ENCODE measurements at regions not wholly inside any gene's neighbourhood (a gene's known extent, or its start where the extent isn't known, plus 50 kb on each side); places are given as distances from the start of the nearest gene placed in this dataset.
"Not testable (repeated sequence)": the region's sequence is repeated elsewhere in the genome, so short reads cannot be mapped to it uniquely, and the experiment has no call there.

DNA sequence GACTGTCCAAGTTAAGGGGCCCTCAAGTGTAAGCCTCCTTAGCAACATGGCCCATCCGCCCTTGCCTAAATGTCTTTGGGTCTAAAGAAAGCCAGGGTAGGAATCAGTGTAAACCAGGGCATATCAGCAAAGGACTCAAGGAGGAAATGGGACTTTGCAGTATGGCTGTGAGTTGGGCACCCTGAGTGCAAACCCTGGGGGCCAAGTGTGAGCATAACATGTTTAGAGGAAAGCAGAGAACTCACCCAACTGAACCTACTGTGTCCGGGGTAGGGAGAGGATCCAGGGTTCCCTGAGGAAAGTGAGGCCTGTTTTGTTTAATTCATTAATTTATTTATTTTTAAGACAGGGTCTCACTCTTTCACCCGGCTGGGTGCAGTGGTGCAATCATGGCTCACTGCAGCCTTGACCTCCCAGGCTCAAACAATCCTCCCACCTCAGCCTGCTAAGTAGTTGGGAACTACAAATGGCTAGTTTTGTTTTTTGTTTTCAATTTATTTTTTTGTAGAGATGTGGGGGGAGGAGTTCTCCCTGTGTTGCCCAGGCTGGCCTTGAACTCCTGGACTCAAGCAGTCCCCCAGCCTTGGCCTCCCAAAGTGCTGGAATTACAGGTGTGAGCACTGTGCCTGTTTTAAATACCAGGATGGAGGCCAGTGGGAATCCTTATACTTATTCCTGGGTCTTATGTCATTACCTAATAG is 51.0 kb upstream of the ACTR3 start:
- DNase-seq (ENCODE audit: low spot score) = no peak

DNA sequence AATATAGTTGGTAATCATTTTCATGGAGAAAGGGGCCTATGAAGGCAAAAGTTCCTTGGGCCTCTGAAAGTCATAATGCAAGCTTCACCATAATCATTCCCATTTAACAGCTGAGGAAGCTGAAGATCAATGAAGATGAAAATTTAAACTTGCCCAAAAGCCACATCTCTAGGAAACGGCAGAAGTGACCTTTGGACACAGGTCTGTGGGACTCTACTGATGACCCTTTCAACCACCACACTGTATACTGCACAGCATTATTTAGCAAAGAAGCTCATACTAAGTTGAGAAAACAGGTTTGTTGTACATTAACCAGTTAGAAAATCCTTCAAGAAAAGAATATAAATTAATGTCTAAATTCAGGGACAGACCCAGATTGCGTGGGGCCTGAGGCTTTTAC is 51.6 kb upstream of the ACTR3 start:
- no peak for DNase-seq (ENCODE audit: low spot score)

DNA sequence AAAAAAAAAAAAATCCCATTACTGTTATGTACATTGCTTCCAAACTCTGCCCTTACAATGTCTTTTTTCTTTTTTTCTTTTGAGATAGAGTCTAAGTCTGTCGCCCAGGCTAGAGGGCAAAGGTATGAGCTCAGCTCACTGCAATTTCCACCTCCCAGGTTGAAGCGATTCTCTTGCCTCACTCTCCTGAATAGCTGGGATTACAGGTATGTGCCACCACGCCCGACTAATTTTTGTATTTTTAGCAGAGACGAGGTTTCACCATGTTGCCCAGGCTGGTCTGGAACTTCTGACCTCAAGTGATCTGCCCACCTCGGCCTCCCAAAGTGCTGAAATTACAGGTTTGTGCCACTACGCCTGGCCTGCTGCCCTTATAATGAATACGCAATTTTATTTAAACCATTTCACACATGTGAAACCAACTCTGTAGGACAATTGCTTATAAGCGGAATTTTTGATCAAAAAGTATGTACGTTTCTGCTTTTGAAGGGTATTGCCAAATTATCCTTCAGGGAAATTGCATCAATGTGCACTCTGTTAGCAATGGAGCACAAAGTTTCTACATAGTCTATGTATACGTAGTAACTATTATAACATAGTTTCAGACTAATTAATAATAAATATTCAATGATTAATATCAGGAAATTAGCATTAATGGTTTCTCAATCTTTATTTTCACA is 55.7 kb upstream of the ACTR3 start:
- DNase-seq (ENCODE audit: low spot score) = no peak

GRCh38 chr2:113832795-113833290 is 57.0 kb upstream of the ACTR3 start:
- DNase-seq (ENCODE audit: low spot score) = no peak

DNA sequence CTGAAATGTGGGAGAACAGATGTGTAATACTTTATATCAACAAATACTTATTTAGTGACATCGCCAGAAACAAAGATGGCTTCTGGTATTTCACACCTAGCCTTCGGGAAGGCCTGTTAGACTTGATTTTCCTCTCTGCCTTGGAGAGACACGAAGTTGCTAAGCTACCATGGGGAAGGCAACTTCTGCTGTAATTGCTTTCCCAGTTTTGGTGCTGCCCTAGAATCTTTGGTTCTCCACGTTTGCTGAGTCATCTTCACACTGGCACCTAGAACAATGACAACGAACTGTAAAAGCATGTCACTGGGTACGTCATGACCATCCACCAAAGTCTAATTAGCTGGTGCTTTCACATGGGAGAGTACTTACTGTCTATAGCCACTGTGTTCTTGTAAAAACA is 58.7 kb upstream of the ACTR3 start:
- no peak for DNase-seq (ENCODE audit: low spot score)

GRCh38 chr2:113829761-113830160 is 60.1 kb upstream of the ACTR3 start:
- no peak for DNase-seq (ENCODE audit: low spot score)

DNA sequence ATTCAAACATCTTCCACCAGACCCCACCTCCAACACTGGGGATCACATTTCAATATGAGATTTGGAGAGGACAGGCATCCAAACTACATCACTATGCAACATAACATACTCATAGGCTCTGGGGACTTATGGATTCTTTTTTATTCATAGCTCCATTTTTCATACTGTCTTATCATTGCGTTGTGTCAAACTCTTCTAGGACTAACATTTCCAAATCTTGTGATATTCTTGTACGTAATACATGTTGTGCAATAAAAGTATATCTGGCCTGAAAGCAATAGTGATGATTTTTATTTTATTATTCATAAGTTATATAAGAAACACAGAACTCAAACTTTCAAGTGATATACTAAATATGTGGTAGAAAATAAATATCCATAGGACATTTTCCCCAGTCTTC is 60.6 kb upstream of the ACTR3 start:
- no peak for DNase-seq (ENCODE audit: low spot score)

- no peak for DNase-seq (ENCODE audit: low spot score)
Measured at GRCh38 chr2:113828049-113828742, 61.7 kb upstream of the ACTR3 start.

DNA sequence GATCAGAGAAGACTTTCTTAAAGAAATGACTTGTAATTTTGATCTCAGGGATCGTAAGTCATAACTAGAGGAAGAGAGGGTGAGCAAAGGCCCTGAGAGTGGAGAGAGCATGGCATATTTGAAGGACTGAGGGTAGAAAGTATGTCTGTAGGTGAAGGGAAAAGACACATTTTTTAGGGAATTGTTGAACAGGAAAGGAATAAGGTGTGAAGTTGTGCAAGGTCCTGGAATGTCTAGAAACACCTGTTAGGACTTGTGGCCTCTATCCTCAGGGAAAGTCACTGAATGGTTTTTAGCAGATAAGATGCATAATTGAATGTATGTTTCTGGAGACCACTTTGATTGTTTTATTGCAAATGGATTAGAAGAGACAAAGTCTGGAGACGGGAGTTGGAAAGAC is 62.5 kb upstream of the ACTR3 start:
- DNase-seq (ENCODE audit: low spot score) = no peak

- peak; percentile 58 for DNase-seq (ENCODE audit: low spot score)
Measured at GRCh38 chr2:113826346-113827285, 63.3 kb upstream of the ACTR3 start.

DNA sequence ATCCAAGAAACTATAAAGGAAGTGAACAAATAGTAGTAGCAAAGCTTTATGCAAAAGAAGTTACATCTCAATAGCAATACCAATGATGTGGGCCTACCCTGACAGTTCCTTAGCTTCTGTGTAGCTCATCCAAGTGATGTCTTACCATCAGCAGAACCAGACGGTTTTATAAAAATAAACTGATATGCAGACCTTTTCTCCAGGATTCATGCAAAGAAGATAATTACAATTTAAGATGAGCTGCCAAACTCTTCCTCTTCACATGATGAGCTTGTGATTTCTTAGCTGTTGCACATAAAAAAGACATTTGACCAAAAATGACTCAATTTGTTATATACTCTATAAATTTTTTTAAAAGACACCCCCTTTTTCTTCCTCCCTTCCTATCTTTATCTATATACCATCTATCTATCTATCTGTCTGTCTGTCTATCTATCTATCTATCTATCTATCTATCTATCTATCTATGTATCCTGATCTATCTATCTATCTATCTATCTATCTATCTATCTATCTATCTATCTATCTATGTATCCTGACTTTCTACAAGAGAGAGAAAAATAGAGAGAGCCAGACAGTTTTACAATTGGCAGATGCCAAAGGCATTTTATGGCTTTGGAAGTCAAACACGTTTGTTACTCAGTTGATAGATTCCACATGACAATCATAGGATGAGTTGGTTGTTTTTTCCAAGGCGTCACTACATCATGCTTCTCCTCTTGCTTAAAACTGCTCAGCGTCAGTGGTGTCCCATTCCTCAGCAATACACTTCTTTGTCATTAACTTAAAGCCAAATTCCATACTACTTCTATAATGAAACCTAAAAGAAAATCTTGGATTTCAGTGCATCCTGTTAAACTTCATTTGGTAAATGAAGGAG is 65.9 kb upstream of the ACTR3 start:
- DNase-seq (ENCODE audit: low spot score) = no peak

- no peak for DNase-seq (ENCODE audit: low spot score)
Measured at GRCh38 chr2:113822087-113822815, 65.8 kb upstream of the SLC35F5 start.

GRCh38 chr2:113818382-113818951 is 62.0 kb upstream of the SLC35F5 start:
- DNase-seq (ENCODE audit: low spot score) = peak; percentile 68

- not testable (repeated sequence) for DNase-seq (ENCODE audit: low spot score)
Measured at GRCh38 chr2:113813396-113813795, 57.0 kb upstream of the SLC35F5 start.

- DNase-seq (ENCODE audit: low spot score) = no peak
Measured at GRCh38 chr2:113812204-113812603, 55.8 kb upstream of the SLC35F5 start.

- no peak for DNase-seq (ENCODE audit: low spot score)
Measured at GRCh38 chr2:113809076-113809736, 52.8 kb upstream of the SLC35F5 start.

DNA sequence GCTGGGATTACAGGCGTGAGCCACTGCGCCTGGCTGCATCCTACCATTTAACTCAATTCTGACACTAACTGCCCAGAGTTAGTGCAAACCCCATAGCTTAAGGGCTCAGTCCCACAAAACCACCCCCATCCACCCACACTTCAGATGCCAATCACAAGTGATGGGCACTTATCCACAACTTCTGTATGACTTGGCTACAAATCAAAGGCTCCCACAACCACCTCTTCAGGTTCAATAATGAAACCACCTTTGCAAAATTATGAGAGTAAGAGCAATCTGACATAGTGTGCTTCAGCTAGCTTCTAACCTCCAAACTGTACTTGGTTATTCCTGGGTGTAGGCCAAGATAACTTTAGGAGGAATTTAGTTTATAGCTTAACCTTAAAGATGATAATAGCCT is 51.3 kb upstream of the SLC35F5 start:
- no peak for DNase-seq (ENCODE audit: low spot score)

DNA sequence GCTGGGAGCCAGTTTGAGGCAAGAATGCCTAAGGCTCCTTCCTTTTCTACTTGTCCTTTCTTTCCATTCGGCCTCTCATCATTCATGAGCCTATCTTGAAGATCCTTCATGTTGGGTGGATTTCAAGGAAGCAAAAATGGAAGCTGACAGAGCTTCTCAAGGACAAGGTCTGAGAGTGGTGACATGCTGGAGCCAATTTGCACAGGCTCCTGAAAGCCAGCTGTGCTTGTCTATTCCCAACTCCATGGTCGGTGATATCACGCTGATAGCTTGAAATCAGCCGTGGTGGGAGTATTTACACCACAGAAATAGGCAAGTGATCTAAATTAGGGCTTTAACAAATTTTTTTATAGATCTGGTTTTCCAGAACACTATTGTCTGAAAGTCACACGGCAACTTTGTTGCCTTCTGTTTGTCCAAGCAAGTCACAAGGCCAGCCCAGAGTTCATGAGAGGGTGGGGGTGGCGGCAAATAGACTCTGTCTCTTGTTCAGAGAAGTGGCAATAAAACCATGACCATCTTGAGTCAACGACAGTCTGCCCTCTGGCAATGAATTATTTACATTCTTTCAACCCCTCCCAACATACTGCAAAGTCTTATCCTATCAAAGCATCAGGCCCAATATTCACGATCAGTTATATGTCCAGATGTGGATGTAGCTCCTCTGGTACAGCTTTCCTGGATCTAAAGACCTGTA is 49.9 kb upstream of the SLC35F5 start:
- no peak for DNase-seq (ENCODE audit: low spot score)

Data from iPS-NIHi11 (cell line).